WTC11 (cell line): ENCODE measurements at regions not wholly inside any gene's neighbourhood (a gene's known extent, or its start where the extent isn't known, plus 50 kb on each side); places are given as distances from the start of the nearest gene placed in this dataset.

Experiments used
- ATF1 ChIP-seq: sonication (generic); formaldehyde crosslinking; IDR thresholded peaks from 2 replicates; pipeline ENCODE4 v1.8.1; 2023; ENCODE audit warnings: mild to moderate bottlenecking, moderate library complexity, missing genetic modification reagents
- GTF2I ChIP-seq: fragments of 250-450 bp; sonication (Bioruptor Pico); conservative IDR thresholded peaks from 2 replicates; pipeline ENCODE4 v1.4.0; 2021; ENCODE audit warnings: mild to moderate bottlenecking
- NFE2L1 ChIP-seq: sonication (generic); formaldehyde crosslinking; IDR thresholded peaks from 2 replicates; pipeline ENCODE4 v1.8.1; 2023; ENCODE audit warnings: missing genetic modification reagents
- NR3C1 ChIP-seq: sonication (generic); formaldehyde crosslinking; conservative IDR thresholded peaks from 2 replicates; pipeline ENCODE4 v1.8.1; 2023; ENCODE audit warnings: low read depth, mild to moderate bottlenecking, missing genetic modification reagents
- PRDM15 ChIP-seq: sonication (generic); formaldehyde crosslinking; IDR thresholded peaks from 2 replicates; pipeline ENCODE4 v1.8.0; 2022; ENCODE audit warnings: missing genetic modification reagents
- PREB ChIP-seq: sonication (generic); formaldehyde crosslinking; IDR thresholded peaks from 2 replicates; pipeline ENCODE4 v1.8.1; 2022; ENCODE audit warnings: mild to moderate bottlenecking, missing genetic modification reagents, moderate library complexity, borderline replicate concordance
- SOX15 ChIP-seq: fragments of 250-450 bp; sonication (Bioruptor Pico); IDR thresholded peaks from 2 replicates; pipeline ENCODE4 v1.9.0; 2021; ENCODE audit warnings: mild to moderate bottlenecking
- SP1 ChIP-seq: sonication (generic); formaldehyde crosslinking; conservative IDR thresholded peaks from 2 replicates; pipeline ENCODE4 v1.8.1; 2022; ENCODE audit warnings: missing genetic modification reagents
- TP53 ChIP-seq: sonication (generic); formaldehyde crosslinking; IDR thresholded peaks from 2 replicates; pipeline ENCODE4 v1.8.1; 2023; ENCODE audit warnings: mild to moderate bottlenecking, missing genetic modification reagents
- TF ChIP-seq, protein P1 (sequence below): fragments of 200-600 bp; IDR thresholded peaks from 2 replicates; pipeline ENCODE4 v1.8.0; 2022; ENCODE audit warnings: antibody characterized with exemption

GRCh38 chr12:94755598-94755997, 105.2 kb upstream of the TMCC3 start:
- TF ChIP-seq, protein P1, sequence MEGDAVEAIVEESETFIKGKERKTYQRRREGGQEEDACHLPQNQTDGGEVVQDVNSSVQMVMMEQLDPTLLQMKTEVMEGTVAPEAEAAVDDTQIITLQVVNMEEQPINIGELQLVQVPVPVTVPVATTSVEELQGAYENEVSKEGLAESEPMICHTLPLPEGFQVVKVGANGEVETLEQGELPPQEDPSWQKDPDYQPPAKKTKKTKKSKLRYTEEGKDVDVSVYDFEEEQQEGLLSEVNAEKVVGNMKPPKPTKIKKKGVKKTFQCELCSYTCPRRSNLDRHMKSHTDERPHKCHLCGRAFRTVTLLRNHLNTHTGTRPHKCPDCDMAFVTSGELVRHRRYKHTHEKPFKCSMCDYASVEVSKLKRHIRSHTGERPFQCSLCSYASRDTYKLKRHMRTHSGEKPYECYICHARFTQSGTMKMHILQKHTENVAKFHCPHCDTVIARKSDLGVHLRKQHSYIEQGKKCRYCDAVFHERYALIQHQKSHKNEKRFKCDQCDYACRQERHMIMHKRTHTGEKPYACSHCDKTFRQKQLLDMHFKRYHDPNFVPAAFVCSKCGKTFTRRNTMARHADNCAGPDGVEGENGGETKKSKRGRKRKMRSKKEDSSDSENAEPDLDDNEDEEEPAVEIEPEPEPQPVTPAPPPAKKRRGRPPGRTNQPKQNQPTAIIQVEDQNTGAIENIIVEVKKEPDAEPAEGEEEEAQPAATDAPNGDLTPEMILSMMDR = no peak
- TF ChIP-seq SOX15 (CRISPR knock-in tag) (no peak), ATF1 (CRISPR knock-in tag) (no peak), GTF2I (CRISPR knock-in tag) (no peak), PRDM15 (CRISPR knock-in tag) (no peak), SP1 (no peak), NFE2L1 (CRISPR knock-in tag) (no peak), PREB (CRISPR knock-in tag) (no peak), TP53 (no peak), NR3C1 (CRISPR knock-in tag) (no peak)
